Uterus (tissue), 3 donors: ENCODE measurements at regions not wholly inside any gene's neighbourhood (a gene's known extent, or its start where the extent isn't known, plus 50 kb on each side); places are given as distances from the start of the nearest gene placed in this dataset.

Source experiments
- DNase-seq, 2 donors: peaks; one replicate each; pipeline ENCODE4 v3.0.0-alpha.2; 2019 to 2020
- H3K27ac ChIP-seq, 2 donors: fragments of 200-600 bp; sonication (generic); 1 replicate in 1 of 2; 2 replicates in 1 of 2; pipeline ENCODE4 v1.5.1; 2016 to 2018
- H3K27me3 ChIP-seq, 2 donors: fragments of 200-600 bp; sonication (generic); one replicate each; pipeline ENCODE4 v1.5.1; 2018 to 2019; ENCODE audit warnings: control low read depth in 1 of 2
- H3K36me3 ChIP-seq, 2 donors: fragments of 200-600 bp; sonication (generic); one replicate each; pipeline ENCODE4 v1.5.1; 2019; ENCODE audit warnings: control low read depth in 1 of 2
- H3K4me1 ChIP-seq, 2 donors: fragments of 200-600 bp; sonication (generic); one replicate each; pipeline ENCODE4 v1.5.1; 2018 to 2019; ENCODE audit warnings: control low read depth in 1 of 2
- H3K4me3 ChIP-seq, 2 donors: fragments of 200-600 bp; sonication (generic); 1 replicate in 1 of 2; 2 replicates in 1 of 2; pipeline ENCODE4 v1.5.1; 2018 to 2019; ENCODE audit warnings: mild to moderate bottlenecking in 1 of 2
- H3K9me3 ChIP-seq, 2 donors: fragments of 200-600 bp; sonication (generic); one replicate each; pipeline ENCODE4 v1.5.1; 2019; ENCODE audit warnings: control low read depth in 1 of 2
- CTCF ChIP-seq, 4 experiments: fragments of 200-600 bp in 2 of 4; fragments of 450-650 bp in 2 of 4; sonication (generic) in 2 of 4; IDR thresholded peaks; one replicate each; pipeline ENCODE4 v1.5.1; 2016 to 2019; ENCODE audit warnings: antibody characterized with exemption in 4 of 4, mild to moderate bottlenecking in 2 of 4, moderate library complexity in 1 of 4
- POLR2A ChIP-seq, 2 donors: fragments of 450-650 bp; IDR thresholded peaks; one replicate each; pipeline ENCODE4 v1.6.1; 2016; ENCODE audit warnings: antibody characterized with exemption in 2 of 2, mild to moderate bottlenecking in 1 of 2, moderate library complexity in 1 of 2
- intact Hi-C: fragments of 100-400 bp; cut with DNase I; formaldehyde crosslinking; loops from one replicate; pipeline ENCODE4 v1.15.1; 2023; ENCODE audit warnings: low total_unique reads
- donor health status: DM: yes; HTN: yes; CAD: no.

- Histone ChIP-seq H3K4me3 (no peak overlapping the region), H3K9me3 (no peaks in the 10 kb centered on the region), H3K36me3 (no peaks in the 10 kb centered on the region), H3K27ac (no peak overlapping the region), H3K27me3 (no peaks in the 10 kb centered on the region), H3K4me1 (no peaks in the 10 kb centered on the region)
- TF ChIP-seq CTCF (IDR thresholded peaks at IDR 0.05) = no peak
- TF ChIP-seq POLR2A (IDR thresholded peaks at IDR 0.05) = no peak
- intact Hi-C loops = no loop called here
- no peak for DNase-seq
Measured at GRCh38 chr6:14231501-14232280, 114.1 kb downstream of the CD83 start.

- DNase-seq = no peak
- Histone ChIP-seq H3K4me1 (no peaks in the 10 kb centered on the region), H3K4me3 (no peak overlapping the region), H3K36me3 (no peaks in the 10 kb centered on the region), H3K27me3 (no peaks in the 10 kb centered on the region), H3K27ac (no peak overlapping the region), H3K9me3 (no peaks in the 10 kb centered on the region)
- intact Hi-C loops = no loop called here
- TF ChIP-seq POLR2A (IDR thresholded peaks at IDR 0.05) (no peak), CTCF (IDR thresholded peaks at IDR 0.05) (no peak)
Measured at GRCh38 chr6:14232889-14233288, 115.3 kb downstream of the CD83 start.

- Histone ChIP-seq H3K27ac (no peak overlapping the region), H3K4me1 (no peaks in the 10 kb centered on the region), H3K4me3 (no peak overlapping the region), H3K36me3 (no peaks in the 10 kb centered on the region), H3K27me3 (no peaks in the 10 kb centered on the region), H3K9me3 (no peaks in the 10 kb centered on the region)
- DNase-seq = no peak
- TF ChIP-seq CTCF (IDR thresholded peaks at IDR 0.05) (no peak), POLR2A (IDR thresholded peaks at IDR 0.05) (no peak)
- intact Hi-C loops = no loop called here
Measured at GRCh38 chr6:14235653-14236356, 118.2 kb downstream of the CD83 start.

GRCh38 chr6:14239097-14239496 is 121.5 kb downstream of the CD83 start:
- Histone ChIP-seq H3K4me1 (no peaks in the 10 kb centered on the region), H3K27me3 (no peaks in the 10 kb centered on the region), H3K27ac (no peak overlapping the region), H3K4me3 (no peak overlapping the region), H3K9me3 (no peaks in the 10 kb centered on the region), H3K36me3 (no peaks in the 10 kb centered on the region)
- intact Hi-C loops = no loop called here
- no peak for TF ChIP-seq CTCF (IDR thresholded peaks at IDR 0.05)
- no peak for TF ChIP-seq POLR2A (IDR thresholded peaks at IDR 0.05)
- no peak for DNase-seq

- Histone ChIP-seq H3K27ac (no peak overlapping the region), H3K9me3 (no peaks in the 10 kb centered on the region), H3K4me1 (no peaks in the 10 kb centered on the region), H3K36me3 (no peaks in the 10 kb centered on the region), H3K27me3 (no peaks in the 10 kb centered on the region), H3K4me3 (no peak overlapping the region)
- intact Hi-C loops = no loop called here
- no peak for DNase-seq
- TF ChIP-seq POLR2A (IDR thresholded peaks at IDR 0.05) (no peak), CTCF (IDR thresholded peaks at IDR 0.05) (no peak)
Measured at GRCh38 chr6:14240411-14241166, 123.0 kb downstream of the CD83 start.
